ENCODE measurements at regions not wholly inside any gene's neighbourhood (a gene's known extent, or its start where the extent isn't known, plus 50 kb on each side); places are given as distances from the start of the nearest gene placed in this dataset.

DNA sequence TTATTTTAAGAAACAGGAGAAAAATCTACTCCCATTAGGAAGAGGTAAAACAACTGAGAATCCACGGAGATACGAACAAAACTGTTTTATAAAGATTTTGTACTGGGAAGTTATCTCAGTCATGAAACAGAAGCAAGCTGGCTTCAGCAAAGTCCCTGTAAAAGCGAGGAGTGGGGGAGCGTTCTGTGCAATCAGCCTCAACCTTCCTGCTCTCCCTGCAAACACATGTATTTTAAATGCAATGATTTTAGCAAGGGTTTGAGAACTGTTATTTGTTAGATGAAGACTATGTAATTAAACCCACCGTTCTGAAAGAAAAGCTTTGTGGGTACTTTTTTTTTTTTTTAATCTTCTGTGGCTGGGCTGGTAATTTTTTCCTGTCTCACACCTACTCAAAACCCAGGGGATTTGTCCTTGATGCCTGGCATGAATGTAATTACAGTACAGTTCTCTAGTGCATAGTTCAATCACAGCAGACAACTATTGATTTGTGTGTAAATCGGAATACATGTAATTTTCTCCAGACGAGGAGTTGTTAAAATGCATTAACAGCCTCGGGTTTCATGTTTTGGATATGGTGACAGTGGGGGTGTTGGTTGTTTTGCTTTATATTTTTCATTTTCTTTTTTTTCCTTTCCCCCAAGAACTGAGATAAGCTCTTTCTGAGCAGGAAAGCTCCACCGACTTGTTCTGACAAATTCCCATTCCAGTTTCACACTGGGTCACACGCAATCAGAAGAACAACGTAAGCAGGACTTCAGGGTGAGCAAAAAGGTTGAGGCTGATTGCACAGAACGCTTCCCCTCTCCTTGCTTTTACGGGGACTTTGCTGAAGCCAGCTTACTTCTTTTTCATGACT, 153.6 kb downstream of the PHLDA1 start:
- DNase-seq (ENCODE audit: insufficient read length), result no peak
- no peak for FAIRE-seq
- TF ChIP-seq TAF1 (IDR thresholded peaks at IDR 0.05; ENCODE audit: borderline replicate concordance, low read depth, low read length) (no peak), POLR2A (IDR thresholded peaks at IDR 0.05; ENCODE audit: low read depth, low read length) (no peak), POLR2AphosphoS5 (IDR thresholded peaks at IDR 0.05; ENCODE audit: low read depth, low read length) (no peak)

- TF ChIP-seq POLR2A (IDR thresholded peaks at IDR 0.05; ENCODE audit: low read depth, low read length), result no peak
- no peak for TF ChIP-seq TAF1 (IDR thresholded peaks at IDR 0.05; ENCODE audit: borderline replicate concordance, low read depth, low read length)
- no peak for TF ChIP-seq POLR2AphosphoS5 (IDR thresholded peaks at IDR 0.05; ENCODE audit: low read depth, low read length)
- DNase-seq (ENCODE audit: insufficient read length), result no peak
- no peak for FAIRE-seq
These were observed 154.5 kb downstream of the PHLDA1 start for GRCh38 chr12:75876832-75877762.

DNA sequence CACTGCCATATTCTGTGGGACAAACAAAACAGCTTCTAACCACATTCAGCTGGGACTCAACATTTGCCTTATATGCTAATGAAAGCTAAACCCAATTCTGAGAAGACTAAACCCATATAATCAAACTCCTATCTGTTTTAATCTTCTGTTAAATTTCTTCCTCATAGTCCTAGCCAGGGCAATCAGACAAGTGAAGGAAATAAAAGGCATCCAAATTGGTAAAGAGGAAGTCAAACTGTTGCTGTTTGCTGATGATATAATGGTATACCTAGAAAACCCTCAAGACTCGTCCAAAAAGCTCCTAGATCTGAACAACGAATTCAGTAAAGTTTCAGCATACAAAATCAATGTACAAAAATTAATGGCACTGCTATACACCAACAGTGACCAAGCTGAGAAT, 157.1 kb downstream of the PHLDA1 start:
- TF ChIP-seq TAF1 (IDR thresholded peaks at IDR 0.05; ENCODE audit: borderline replicate concordance, low read depth, low read length), result no peak
- FAIRE-seq, result no peak
- DNase-seq (ENCODE audit: insufficient read length), result no peak

DNA sequence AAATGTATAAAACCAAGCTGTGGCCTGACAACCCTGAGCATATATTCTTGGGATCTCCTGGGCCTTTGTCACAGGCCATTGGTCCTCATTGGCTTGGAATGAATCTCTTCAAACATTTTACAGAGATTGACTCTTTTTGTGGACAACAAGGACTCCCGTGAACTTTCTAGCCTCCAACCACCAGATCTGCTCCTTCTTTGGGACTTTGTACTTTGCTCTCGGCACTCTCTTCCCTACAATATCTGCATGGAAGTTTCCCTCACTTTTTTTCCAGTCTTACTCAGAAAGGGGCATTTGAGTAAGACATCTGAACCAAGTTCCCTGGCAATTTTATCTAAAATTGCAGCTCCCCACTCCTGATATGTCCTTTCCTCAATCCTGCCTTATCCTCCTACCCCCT, 158.8 kb downstream of the PHLDA1 start:
- no peak for TF ChIP-seq POLR2AphosphoS5 (IDR thresholded peaks at IDR 0.05; ENCODE audit: low read depth, low read length)
- no peak for TF ChIP-seq POLR2A (IDR thresholded peaks at IDR 0.05; ENCODE audit: low read depth, low read length)
- no peak for TF ChIP-seq TAF1 (IDR thresholded peaks at IDR 0.05; ENCODE audit: borderline replicate concordance, low read depth, low read length)
- no peak for FAIRE-seq
- DNase-seq (ENCODE audit: insufficient read length), result no peak

DNA sequence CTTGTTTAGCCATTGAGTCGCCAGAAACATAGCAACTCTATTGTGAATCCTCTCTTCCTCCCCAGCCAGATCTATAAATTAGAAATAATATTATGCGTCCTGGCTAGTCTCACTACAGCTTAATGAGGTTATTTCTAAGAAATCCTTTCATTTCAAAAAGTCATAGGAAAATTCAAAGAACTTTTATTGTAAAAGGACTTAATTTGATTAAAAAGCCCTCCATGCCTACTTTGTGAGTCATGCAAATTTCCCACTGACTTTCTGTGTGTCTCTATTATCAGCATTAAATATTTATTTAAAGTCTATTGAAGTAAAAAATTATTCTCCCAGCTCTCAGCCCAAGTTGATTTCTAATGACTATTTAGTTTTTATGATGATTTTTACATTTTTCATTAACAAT, 160.7 kb downstream of the PHLDA1 start:
- no peak for FAIRE-seq
- TF ChIP-seq POLR2A (IDR thresholded peaks at IDR 0.05; ENCODE audit: low read depth, low read length) (no peak), TAF1 (IDR thresholded peaks at IDR 0.05; ENCODE audit: borderline replicate concordance, low read depth, low read length) (no peak), POLR2AphosphoS5 (IDR thresholded peaks at IDR 0.05; ENCODE audit: low read depth, low read length) (no peak)
- DNase-seq (ENCODE audit: insufficient read length), result no peak

DNA sequence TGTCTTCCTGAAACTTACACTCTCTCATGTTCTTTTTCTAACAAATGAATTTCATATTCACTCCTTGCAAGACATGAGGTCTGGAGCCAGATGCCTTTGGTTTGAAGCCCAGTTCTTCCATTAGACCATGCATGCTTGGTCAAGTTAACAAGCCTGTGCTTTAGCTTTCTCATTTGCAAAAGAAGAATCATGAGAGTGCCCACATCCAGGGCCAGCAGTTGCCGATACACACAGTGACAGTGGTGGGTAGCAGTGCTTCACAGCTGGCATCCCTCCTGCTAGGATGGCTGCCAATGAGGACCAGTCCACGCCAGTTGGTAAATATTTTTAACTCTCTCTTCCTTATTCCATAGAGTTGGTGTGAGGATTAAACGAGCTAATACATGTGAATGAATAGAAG, 163.1 kb downstream of the PHLDA1 start:
- DNase-seq (ENCODE audit: insufficient read length), result no peak
- TF ChIP-seq POLR2AphosphoS5 (IDR thresholded peaks at IDR 0.05; ENCODE audit: low read depth, low read length), result no peak
- TF ChIP-seq POLR2A (IDR thresholded peaks at IDR 0.05; ENCODE audit: low read depth, low read length), result no peak
- no peak for FAIRE-seq

GRCh38 chr12:75865315-75865714, 166.3 kb downstream of the PHLDA1 start:
- no peak for DNase-seq (ENCODE audit: insufficient read length)
- FAIRE-seq, result no peak
- no peak for TF ChIP-seq POLR2A (IDR thresholded peaks at IDR 0.05; ENCODE audit: low read depth, low read length)
- no peak for TF ChIP-seq POLR2AphosphoS5 (IDR thresholded peaks at IDR 0.05; ENCODE audit: low read depth, low read length)
- TF ChIP-seq TAF1 (IDR thresholded peaks at IDR 0.05; ENCODE audit: borderline replicate concordance, low read depth, low read length), result no peak

DNA sequence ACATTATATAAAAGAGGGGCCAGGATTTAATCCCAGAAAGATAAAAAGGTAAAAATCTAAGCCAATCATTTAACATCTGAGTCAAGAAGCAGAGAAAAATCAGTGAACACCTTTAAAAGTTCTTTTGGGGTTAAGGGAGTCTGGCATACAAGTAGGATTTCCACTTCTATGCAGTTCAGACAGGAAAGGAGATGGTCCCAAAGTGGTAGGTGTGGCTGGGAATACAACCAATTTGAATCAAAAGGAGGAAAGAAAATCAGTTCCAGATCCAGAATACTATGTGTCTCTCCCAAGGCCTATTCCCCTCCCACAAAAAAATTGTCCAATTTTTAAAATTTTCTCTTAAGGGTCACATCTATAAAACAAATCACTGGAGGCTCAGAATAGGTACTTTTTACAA, 167.4 kb downstream of the PHLDA1 start:
- no peak for DNase-seq (ENCODE audit: insufficient read length)
- FAIRE-seq, result no peak
- TF ChIP-seq POLR2AphosphoS5 (IDR thresholded peaks at IDR 0.05; ENCODE audit: low read depth, low read length) (no peak), POLR2A (IDR thresholded peaks at IDR 0.05; ENCODE audit: low read depth, low read length) (no peak), TAF1 (IDR thresholded peaks at IDR 0.05; ENCODE audit: borderline replicate concordance, low read depth, low read length) (no peak)

GRCh38 chr12:75863533-75863932, 168.0 kb downstream of the PHLDA1 start:
- DNase-seq (ENCODE audit: insufficient read length), result no peak
- no peak for TF ChIP-seq POLR2AphosphoS5 (IDR thresholded peaks at IDR 0.05; ENCODE audit: low read depth, low read length)
- TF ChIP-seq TAF1 (IDR thresholded peaks at IDR 0.05; ENCODE audit: borderline replicate concordance, low read depth, low read length), result no peak
- TF ChIP-seq POLR2A (IDR thresholded peaks at IDR 0.05; ENCODE audit: low read depth, low read length), result no peak

GRCh38 chr12:75862692-75863471, 168.7 kb downstream of the PHLDA1 start:
- no peak for TF ChIP-seq TAF1 (IDR thresholded peaks at IDR 0.05; ENCODE audit: borderline replicate concordance, low read depth, low read length)
- TF ChIP-seq POLR2AphosphoS5 (IDR thresholded peaks at IDR 0.05; ENCODE audit: low read depth, low read length), result no peak
- no peak for TF ChIP-seq POLR2A (IDR thresholded peaks at IDR 0.05; ENCODE audit: low read depth, low read length)
- FAIRE-seq (no peak), DNase-seq (ENCODE audit: insufficient read length) (no peak)

More at GRCh38 chr12:75863533-75863932, 168.0 kb downstream of the PHLDA1 start:
- no peak for FAIRE-seq

DNA sequence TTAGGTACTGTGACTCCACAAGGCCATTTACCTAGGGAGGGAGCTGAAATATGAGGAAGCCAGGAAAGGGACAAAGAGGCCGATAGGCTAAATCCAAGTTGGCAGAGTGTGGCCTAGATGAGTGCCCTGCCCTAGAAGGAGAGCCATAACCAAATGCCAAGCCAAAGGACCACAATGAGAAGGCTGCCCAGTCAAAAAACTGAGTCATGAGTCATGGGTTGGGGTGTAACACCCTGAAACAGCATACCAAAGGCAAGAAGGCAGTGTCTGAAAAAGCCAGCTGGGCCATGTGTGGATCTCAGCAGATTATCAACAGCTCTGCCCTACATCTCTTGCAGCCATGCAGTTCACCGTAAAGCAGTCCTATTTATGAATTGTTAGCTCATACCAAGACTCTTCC, 171.7 kb downstream of the PHLDA1 start:
- DNase-seq (ENCODE audit: insufficient read length), result no peak
- TF ChIP-seq POLR2AphosphoS5 (IDR thresholded peaks at IDR 0.05; ENCODE audit: low read depth, low read length) (no peak), POLR2A (IDR thresholded peaks at IDR 0.05; ENCODE audit: low read depth, low read length) (no peak), TAF1 (IDR thresholded peaks at IDR 0.05; ENCODE audit: borderline replicate concordance, low read depth, low read length) (no peak)
- FAIRE-seq, result no peak

Measured in GM12892 (cell line).